ELR (cell line): ENCODE measurements at regions not wholly inside any gene's neighbourhood (a gene's known extent, or its start where the extent isn't known, plus 50 kb on each side); places are given as distances from the start of the nearest gene placed in this dataset.

ENCODE experiments used
- DNase-seq: peaks from one replicate; pipeline ENCODE4 v3.0.0-alpha.2; 2015; ENCODE audit warnings: low read depth

DNA sequence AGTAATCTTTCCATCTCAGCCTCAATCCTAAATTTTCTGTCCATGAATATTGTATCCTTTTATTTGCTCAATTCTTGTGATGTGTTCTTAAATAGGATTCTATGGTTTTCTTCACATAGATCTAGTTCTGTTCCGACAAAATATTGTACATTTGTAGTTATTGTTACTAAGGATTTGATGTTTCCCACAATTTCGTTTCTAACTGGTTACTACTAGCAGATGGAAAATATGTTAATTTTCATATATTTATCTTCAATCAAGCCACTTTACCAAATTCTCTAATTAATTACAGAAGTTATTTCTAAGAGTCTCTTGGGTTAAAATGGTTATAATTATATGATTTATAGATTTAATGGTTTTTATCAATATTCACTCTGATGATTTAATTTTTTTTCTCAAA lies 60.3 kb downstream of the SEC61B start:
- no peak for DNase-seq

GRCh38 chr9:99285965-99286364 lies 63.9 kb downstream of the SEC61B start:
- DNase-seq, result no peak

DNA sequence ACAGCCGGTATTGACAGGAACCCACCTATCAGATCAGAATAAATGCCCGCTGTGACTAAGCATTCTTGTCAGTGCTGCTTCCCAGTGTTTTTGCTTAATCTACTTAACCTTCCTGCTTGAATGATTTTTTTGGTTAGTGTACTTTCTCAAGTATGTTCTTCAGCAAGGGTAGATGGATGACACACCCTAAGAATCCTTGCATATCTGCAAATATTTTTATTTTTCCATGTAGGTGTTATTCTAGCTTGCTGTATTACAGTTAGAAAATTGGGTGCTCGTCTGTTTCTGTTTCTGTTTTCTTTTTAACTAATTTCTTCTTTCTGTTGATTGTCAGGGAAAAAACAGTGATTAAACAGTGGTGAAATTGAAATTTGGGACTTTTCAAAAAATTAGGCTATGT lies 64.5 kb downstream of the SEC61B start:
- no peak for DNase-seq

DNA sequence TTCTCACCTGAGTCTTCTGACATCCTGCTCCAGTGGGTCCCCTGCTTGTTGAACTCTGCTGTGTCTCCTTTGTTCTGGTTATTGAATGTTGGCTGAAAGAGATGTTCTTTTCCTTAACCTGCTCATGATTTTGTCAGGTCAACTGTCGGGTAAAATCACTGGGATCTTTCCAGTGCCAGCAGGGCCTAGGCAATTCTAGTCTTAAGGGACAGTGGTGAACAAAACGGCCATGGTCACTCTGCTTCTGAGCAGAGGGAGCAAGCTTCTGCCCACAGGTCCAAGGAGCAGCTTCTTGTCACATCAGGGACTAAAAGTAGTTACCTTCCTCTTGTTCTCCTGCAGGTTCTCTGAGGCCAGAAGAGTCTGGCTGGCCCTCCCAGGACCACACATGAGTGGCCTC lies 65.6 kb downstream of the SEC61B start:
- DNase-seq, result no peak

- DNase-seq, result no peak
Measured at GRCh38 chr9:99288830-99289229, 66.7 kb downstream of the SEC61B start.

DNA sequence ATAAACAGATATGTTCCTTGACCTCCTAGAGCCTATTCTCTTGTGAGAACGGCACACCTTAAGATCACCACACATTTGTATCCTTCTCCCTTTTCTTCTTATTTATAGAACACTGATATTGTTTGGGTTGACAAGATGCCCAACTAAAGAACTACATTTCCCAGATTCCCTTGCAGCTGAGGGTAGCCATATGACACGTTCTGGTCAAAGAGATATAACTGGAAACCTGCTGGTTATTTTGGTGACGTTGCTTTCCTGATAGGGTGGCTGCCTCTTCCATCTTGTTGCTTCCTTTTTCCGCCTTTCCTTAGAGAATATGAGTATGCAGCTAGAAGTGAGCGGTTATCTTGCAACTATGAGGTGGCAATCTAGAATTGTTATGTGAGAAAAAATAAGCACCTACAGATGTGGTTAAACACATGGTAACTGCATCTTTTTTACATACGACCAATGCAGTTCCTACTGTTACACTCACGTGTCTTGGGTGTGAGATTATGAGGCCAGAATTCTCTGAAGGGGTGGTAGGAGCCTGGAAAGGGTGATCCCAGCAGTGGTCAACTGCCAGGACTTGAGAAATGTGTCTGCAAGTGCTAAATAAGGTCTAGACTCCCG lies 72.9 kb downstream of the SEC61B start:
- peak; percentile 18 for DNase-seq

- DNase-seq, result no peak
Measured at GRCh38 chr9:99296291-99296951, 74.3 kb downstream of the SEC61B start.

DNA sequence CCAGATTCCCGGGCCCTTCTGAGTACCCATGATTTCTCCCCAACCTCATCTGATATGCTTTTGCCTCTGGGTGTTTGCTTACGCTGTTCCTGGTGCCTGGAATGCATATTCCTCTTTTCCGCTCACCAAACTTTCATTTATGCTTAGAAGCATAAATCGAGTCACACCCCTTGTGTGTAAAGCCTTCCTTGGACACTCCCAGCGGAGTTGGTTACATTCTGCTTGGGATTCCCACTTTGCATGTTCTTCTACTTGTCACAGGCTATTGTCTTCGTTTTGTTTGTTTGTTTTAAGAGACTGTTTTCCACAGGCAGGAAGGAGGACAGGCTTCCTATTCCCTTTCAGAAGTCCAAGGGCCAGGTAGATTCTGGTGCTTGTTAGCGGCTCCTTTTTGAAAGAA lies 76.5 kb downstream of the SEC61B start:
- no peak for DNase-seq

GRCh38 chr9:99299211-99300102 lies 77.4 kb downstream of the SEC61B start:
- DNase-seq, result peak; percentile 76

- DNase-seq, result no peak
Measured at GRCh38 chr9:99300103-99300439, 78.0 kb downstream of the SEC61B start.

GRCh38 chr9:99300603-99301002 lies 78.5 kb downstream of the SEC61B start:
- no peak for DNase-seq

GRCh38 chr9:99303177-99303576 lies 81.1 kb downstream of the SEC61B start:
- DNase-seq, result no peak

DNA sequence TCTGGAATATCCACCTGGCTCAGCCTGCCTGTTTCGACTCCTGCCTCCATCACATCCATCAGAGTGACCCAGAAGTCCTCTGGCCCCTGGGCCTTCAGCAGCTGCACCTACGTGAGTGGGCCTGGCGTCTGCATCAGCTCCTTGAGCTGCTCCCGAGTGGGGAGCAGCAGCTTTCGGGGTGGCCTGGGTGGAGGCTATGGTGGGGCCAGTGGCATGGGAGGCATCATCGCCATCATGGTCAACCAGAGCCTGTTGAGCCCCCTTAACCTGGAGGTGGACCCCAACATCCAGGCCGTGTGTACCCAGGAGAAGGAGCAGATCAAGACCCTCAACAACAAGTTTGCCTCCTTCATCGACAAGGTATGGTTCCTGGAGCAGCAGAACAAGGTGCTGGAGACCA lies 83.0 kb downstream of the SEC61B start:
- no peak for DNase-seq

DNA sequence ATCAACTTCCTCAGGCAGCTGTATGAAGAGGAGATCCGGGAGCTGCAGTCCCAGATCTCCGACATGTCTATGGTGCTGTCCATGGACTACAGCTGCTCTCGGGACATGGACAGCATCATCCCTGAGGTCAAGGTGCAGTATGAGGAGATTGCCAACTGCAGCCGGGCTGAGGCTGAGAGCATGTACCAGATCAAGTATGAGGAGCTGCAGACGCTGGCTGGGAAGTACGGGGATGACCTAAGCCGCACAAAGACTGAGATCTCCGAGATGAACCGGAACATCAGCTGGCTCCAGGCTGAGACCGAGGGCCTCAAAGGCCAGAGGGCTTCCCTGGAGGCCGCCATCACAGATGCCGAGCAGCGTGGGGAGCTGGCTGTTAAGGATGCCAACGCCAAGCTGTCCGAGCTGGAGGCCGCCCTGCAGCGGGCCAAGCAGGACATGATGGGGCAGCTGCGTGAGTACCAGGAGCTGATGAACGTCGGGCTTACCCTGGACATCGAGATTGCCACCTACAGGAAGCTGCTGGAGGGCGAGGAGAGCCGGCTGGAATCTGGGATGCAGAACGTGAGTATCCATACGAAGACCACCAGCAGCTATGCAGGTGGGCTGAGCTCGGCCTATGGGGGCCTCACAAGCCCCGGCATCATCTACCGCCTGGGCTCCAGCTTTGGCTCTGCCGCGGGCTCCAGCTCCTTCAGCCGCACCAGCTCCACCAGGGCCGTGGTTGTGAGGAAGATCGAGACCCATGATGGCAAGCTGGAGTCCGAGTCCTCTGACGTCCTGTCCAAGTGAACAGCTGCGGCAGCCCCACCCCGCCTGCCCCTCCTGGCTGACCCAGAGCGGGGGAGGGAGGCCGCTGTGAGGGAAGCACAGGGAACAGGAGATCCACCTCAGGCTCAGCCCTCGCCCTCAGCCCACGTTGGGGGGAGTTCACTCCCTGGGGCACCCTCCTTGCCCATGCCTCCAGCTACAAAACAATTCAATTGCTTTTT lies 84.0 kb downstream of the SEC61B start:
- DNase-seq, result no peak

GRCh38 chr9:99307851-99308250 lies 85.8 kb downstream of the SEC61B start:
- peak; percentile 10 for DNase-seq

DNA sequence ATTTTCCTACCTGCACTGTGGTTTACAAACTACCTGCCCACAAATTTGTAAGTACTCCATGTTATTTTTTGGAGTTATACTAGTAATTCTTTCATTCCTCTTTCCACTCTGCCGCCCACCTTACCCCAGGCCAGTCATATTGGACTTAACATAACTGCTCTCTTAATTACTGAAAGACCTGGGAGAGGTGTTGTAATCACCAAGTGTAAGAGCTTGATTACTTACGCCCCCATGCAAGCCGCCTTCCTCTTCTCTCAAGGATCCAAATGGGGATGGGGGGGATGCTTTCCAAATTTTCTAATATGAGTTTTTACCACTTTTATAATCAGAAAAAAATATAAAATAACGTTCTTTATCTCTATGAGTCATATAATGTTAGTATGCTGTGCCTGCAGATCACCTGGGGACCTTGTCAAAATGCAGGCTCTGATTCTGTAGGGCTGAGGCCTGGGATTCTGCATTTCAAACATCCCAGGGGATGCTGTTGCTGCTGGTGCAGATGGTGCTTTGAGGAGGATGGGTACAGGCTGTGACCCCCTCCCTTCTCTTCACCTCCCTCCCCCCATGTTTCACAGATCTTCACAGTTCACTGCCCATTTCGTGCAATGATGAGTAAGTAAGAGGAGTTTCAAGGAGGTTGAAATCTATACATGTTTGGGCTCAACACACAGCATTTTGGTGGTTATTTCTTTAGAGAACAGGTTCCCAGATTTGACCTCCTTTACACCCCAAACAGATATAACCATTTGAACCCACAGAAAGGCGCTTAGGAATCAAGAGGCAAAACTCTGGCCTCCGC lies 87.3 kb downstream of the SEC61B start:
- no peak for DNase-seq

DNA sequence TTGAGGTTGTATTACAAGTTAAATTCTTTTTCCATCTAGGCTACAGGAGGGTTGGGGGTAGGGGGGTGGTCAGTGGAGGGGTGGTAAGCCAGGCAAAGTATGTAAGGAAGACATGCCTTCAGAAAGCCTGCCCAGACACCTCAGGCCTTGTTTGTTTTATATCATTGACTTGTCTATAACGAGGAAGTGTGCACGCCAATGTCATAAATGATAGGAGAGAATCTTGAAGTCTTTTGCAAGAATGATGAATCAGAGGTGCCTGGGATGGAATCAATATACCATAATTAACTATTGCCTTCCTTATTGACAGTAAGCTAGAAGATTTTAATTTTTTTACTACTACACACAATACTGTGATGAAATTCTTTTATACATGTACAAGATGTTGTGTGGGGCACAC lies 90.7 kb downstream of the SEC61B start:
- DNase-seq, result no peak

DNA sequence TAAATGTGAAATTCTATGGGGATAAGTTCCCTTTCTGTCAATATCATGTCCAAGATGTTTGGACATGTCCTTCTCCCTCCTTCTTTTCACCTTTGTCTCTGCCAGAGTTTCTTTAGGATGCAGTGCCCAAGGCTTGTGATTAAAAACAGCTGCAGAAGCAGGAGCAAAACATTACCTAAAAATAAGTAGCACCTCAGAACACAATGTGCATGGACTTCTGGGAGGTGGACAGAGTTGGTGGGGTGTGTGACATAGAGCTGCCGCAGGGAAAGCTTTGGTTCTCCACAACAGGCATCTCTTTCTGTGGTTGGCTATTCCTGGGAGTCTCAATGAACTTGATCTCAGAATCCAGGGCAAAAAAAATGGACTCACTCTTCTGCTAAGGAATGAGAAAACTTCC lies 97.0 kb downstream of the SEC61B start:
- DNase-seq, result no peak

DNA sequence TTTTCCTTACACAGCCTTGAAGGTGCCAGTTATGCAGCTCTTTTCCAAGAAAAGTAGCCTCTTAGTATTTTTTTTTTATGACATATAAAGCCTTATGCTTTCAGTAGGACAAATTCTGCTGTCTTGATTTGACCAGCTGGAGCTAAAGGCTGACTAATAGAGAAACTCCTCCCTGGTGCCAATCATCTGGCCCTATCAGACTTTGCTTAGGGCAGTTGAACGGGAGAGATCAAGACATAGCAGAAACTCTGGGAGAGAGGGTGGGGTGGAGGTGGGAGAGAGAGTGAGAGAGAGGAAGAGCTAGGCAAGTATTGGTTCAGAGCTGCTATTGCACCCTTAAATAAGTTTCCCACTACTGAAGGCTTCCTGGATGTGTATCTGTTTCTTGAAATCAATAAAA lies 100.2 kb downstream of the SEC61B start:
- DNase-seq, result no peak

DNA sequence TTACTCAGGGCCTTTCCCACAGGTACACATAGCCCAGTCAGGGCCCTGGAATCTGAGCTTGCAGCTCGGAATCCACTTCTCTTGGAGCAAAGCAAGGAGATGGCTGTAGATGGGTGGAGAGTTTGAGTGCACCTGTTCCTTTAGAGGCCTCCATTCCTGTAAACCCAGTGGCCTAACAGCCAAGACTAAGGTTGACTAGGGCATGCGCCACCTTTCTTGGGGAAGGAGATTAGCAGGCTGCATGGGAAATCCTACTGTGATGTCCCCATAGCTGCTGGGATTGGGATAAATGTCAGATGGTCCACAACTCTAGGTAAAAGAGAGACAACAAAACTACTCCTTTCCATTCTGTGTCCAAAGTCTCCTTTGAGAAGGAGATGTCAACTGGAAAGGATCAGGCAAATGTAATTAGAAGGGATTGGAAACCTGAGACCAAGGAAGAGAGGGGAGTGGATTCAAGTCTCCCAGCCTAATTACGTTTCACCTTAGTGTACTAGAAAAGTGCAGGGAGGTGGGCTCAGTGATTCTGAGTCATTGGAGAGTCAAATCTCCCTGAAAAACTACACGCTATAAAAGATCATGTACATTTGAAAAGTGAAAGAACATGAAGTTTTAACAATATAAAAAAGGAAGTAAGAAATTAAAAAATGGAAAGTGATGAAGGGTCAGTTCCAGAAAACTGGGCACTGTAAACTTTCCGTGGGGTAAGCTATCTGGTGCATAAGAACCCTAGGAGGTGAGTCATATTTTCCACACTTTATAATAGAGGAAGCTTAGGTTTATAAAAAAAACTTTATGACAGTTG lies 104.2 kb downstream of the SEC61B start:
- DNase-seq, result peak; percentile 23

GRCh38 chr9:99326917-99327189 lies 104.8 kb downstream of the SEC61B start:
- DNase-seq, result no peak
